ENCODE measurements at regions not wholly inside any gene's neighbourhood (a gene's known extent, or its start where the extent isn't known, plus 50 kb on each side); places are given as distances from the start of the nearest gene placed in this dataset.

DNA sequence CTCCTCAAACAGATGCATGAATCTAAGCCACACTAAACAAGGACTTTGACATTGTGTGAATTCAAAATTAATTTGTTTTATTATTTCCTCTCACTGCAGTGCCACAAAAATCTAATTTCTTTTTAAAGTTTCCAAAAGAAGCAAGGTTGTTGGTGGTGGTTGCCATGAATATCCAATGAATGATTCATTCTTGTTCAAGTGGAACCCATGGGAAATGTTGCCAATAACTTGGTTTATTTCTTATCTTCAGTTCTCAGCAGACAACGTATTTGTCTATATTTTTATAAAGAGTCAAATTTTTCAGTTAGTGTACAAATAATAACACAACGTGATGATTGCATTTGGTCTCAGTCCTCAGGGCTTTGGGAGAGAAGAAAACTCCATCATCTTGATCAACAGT, 309.4 kb upstream of the NOCT start:
- H2AFZ ChIP-seq (ENCODE audit: low read length) = no peak overlapping the region
- H4K20me1 ChIP-seq (ENCODE audit: insufficient read depth, low read length, poor library complexity, severe bottlenecking) = no peaks in the 10 kb centered on the region
- no peaks in the 10 kb centered on the region for H3K79me2 ChIP-seq (ENCODE audit: insufficient read depth, low read length)
- no peaks in the 10 kb centered on the region for H3K9me2 ChIP-seq (replicated peaks; ENCODE audit: low read depth, low read length)
- H3K4me3 ChIP-seq (ENCODE audit: low read length, poor library complexity, severe bottlenecking) = no peak overlapping the region
- H3K27me3 ChIP-seq (ENCODE audit: insufficient read depth, low read length, poor library complexity, severe bottlenecking) = no peaks in the 10 kb centered on the region
- TF ChIP-seq EZH2phosphoT487 (IDR thresholded peaks at IDR 0.05; ENCODE audit: borderline replicate concordance) = no peak
- TF ChIP-seq, protein P1, sequence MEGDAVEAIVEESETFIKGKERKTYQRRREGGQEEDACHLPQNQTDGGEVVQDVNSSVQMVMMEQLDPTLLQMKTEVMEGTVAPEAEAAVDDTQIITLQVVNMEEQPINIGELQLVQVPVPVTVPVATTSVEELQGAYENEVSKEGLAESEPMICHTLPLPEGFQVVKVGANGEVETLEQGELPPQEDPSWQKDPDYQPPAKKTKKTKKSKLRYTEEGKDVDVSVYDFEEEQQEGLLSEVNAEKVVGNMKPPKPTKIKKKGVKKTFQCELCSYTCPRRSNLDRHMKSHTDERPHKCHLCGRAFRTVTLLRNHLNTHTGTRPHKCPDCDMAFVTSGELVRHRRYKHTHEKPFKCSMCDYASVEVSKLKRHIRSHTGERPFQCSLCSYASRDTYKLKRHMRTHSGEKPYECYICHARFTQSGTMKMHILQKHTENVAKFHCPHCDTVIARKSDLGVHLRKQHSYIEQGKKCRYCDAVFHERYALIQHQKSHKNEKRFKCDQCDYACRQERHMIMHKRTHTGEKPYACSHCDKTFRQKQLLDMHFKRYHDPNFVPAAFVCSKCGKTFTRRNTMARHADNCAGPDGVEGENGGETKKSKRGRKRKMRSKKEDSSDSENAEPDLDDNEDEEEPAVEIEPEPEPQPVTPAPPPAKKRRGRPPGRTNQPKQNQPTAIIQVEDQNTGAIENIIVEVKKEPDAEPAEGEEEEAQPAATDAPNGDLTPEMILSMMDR (conservative IDR thresholded peaks at IDR 0.05; ENCODE audit: low read length) = no peak
- no peaks in the 10 kb centered on the region for H3F3A ChIP-seq (ENCODE audit: low read depth)
- no peaks in the 10 kb centered on the region for H3K9me3 ChIP-seq (ENCODE audit: insufficient read depth, low read depth, low read length)
- H3K9ac ChIP-seq (ENCODE audit: low read depth, low read length, poor library complexity, severe bottlenecking) = no peak overlapping the region
- no peaks in the 10 kb centered on the region for H3K36me3 ChIP-seq (ENCODE audit: insufficient read depth, low read length)
- peaks cover 14% of the 10 kb centered on the region for H3K4me1 ChIP-seq (ENCODE audit: insufficient read depth, low read length, poor library complexity, severe bottlenecking)
- H3K4me2 ChIP-seq (ENCODE audit: low read depth, low read length, poor library complexity, severe bottlenecking) = no peak overlapping the region

- Histone ChIP-seq H3K36me3 (ENCODE audit: insufficient read depth, low read length) (no peaks in the 10 kb centered on the region), H3F3A (ENCODE audit: low read depth) (no peaks in the 10 kb centered on the region), H2AFZ (ENCODE audit: low read length) (no peak overlapping the region), H3K9ac (ENCODE audit: low read depth, low read length, poor library complexity, severe bottlenecking) (no peak overlapping the region), H3K79me2 (ENCODE audit: insufficient read depth, low read length) (no peaks in the 10 kb centered on the region), H3K4me3 (ENCODE audit: low read length, poor library complexity, severe bottlenecking) (no peak overlapping the region), H3K4me2 (ENCODE audit: low read depth, low read length, poor library complexity, severe bottlenecking) (no peak overlapping the region), H3K4me1 (ENCODE audit: insufficient read depth, low read length, poor library complexity, severe bottlenecking) (peaks cover 23% of the 10 kb centered on the region), H3K9me3 (ENCODE audit: insufficient read depth, low read depth, low read length) (no peaks in the 10 kb centered on the region), H3K27me3 (ENCODE audit: insufficient read depth, low read length, poor library complexity, severe bottlenecking) (no peaks in the 10 kb centered on the region), H3K9me2 (replicated peaks; ENCODE audit: low read depth, low read length) (no peaks in the 10 kb centered on the region), H4K20me1 (ENCODE audit: insufficient read depth, low read length, poor library complexity, severe bottlenecking) (no peaks in the 10 kb centered on the region)
- TF ChIP-seq, protein P1 (conservative IDR thresholded peaks at IDR 0.05; ENCODE audit: low read length) = no peak
- TF ChIP-seq EZH2phosphoT487 (IDR thresholded peaks at IDR 0.05; ENCODE audit: borderline replicate concordance) = no peak
Observed at GRCh38 chr4:138702190-138702824, 313.3 kb upstream of the NOCT start.

DNA sequence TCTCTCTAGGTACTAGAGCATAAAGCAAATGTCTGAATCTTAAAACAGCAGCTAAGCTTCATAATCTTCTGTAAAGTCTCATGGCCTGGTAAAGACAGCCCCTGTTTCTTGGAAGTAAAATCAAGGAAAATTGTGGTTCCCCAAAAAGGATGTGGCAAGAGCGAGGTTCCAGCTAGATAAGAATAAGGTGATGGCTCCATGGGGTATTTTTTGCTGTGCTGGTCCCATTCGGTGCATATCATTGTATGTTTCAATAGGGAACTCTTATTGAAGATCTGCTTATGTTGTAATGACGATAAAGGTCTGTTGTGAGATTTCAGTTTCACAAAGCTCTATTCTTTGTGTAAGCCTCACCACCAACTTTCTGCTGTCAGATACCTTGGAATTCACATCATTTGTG, 316.9 kb upstream of the NOCT start:
- Histone ChIP-seq H4K20me1 (ENCODE audit: insufficient read depth, low read length, poor library complexity, severe bottlenecking) (no peaks in the 10 kb centered on the region), H3K4me3 (ENCODE audit: low read length, poor library complexity, severe bottlenecking) (no peak overlapping the region), H3K4me1 (ENCODE audit: insufficient read depth, low read length, poor library complexity, severe bottlenecking) (peaks cover 23% of the 10 kb centered on the region), H3K4me2 (ENCODE audit: low read depth, low read length, poor library complexity, severe bottlenecking) (peak overlapping the region; percentile 26), H3K27me3 (ENCODE audit: insufficient read depth, low read length, poor library complexity, severe bottlenecking) (no peaks in the 10 kb centered on the region), H3K9me2 (replicated peaks; ENCODE audit: low read depth, low read length) (no peaks in the 10 kb centered on the region), H3K9me3 (ENCODE audit: insufficient read depth, low read depth, low read length) (no peaks in the 10 kb centered on the region), H3K9ac (ENCODE audit: low read depth, low read length, poor library complexity, severe bottlenecking) (no peak overlapping the region), H3K79me2 (ENCODE audit: insufficient read depth, low read length) (no peaks in the 10 kb centered on the region), H3F3A (ENCODE audit: low read depth) (no peaks in the 10 kb centered on the region), H3K36me3 (ENCODE audit: insufficient read depth, low read length) (no peaks in the 10 kb centered on the region), H2AFZ (ENCODE audit: low read length) (no peak overlapping the region)
- TF ChIP-seq EZH2phosphoT487 (IDR thresholded peaks at IDR 0.05; ENCODE audit: borderline replicate concordance) = no peak
- TF ChIP-seq, protein P1 (conservative IDR thresholded peaks at IDR 0.05; ENCODE audit: low read length) = no peak
